ENCODE measurements at regions not wholly inside any gene's neighbourhood (a gene's known extent, or its start where the extent isn't known, plus 50 kb on each side); places are given as distances from the start of the nearest gene placed in this dataset.

- Histone ChIP-seq H4K8ac (ENCODE audit: extremely low read depth, insufficient read depth, low read length) (no peak overlapping the region), H2BK12ac (ENCODE audit: low read depth, low read length) (no peak overlapping the region), H3K4me3 (ENCODE audit: extremely low read depth in 1 of 4, insufficient read depth in 2 of 4, low read depth in 3 of 4, low read length in 4 of 4) (no peak overlapping the region), H3K9ac (replicated peaks in 1 of 4; ENCODE audit: extremely low read depth in 1 of 4, low read depth in 3 of 4, low read length in 3 of 4) (no peak overlapping the region), H3K23ac (ENCODE audit: insufficient read length) (no peak overlapping the region), H3K18ac (ENCODE audit: extremely low read depth, low read length) (no peak overlapping the region), H4K5ac (ENCODE audit: insufficient read length, low read depth, low read length) (no peak overlapping the region), H3K79me1 (ENCODE audit: low read depth, low read length) (no peaks in the 10 kb centered on the region), H3K9me3 (ENCODE audit: insufficient read depth in 2 of 2, low read depth in 1 of 2, low read length in 1 of 2) (peaks cover 3 to 14% of the 10 kb centered on the region in 2 experiments; a peak in 2 of 4 replicates), H2AFZ (ENCODE audit: low read length) (no peak overlapping the region), H4K20me1 (replicated peaks in 1 of 2; ENCODE audit: control insufficient read depth in 1 of 2, insufficient read depth in 2 of 2, low read length in 2 of 2) (no peaks in the 10 kb centered on the region), H2BK5ac (ENCODE audit: low read depth, low read length) (no peak overlapping the region), H3K27me3 (replicated peaks in 1 of 4; ENCODE audit: control insufficient read depth in 3 of 4, extremely low read depth in 1 of 4, insufficient read depth in 3 of 4, low read length in 3 of 4) (peaks cover 2 to 15% (median 13%) of the 10 kb centered on the region in 4 experiments; a peak in 6 of 7 replicates), H3K4me2 (ENCODE audit: insufficient read depth in 1 of 2, low read depth in 2 of 2, low read length in 2 of 2) (no peak overlapping the region), H3K4ac (replicated peaks; ENCODE audit: insufficient read length, low read depth, low read length) (no peak overlapping the region), H4K91ac (replicated peaks; ENCODE audit: insufficient read length, low read length) (no peak overlapping the region), H3K23me2 (ENCODE audit: low read depth, low read length) (no peaks in the 10 kb centered on the region; the same call in 1 of the 2 replicates), H2AK5ac (ENCODE audit: low read depth, low read length) (no peak overlapping the region), H3K79me2 (ENCODE audit: control insufficient read depth in 1 of 2, insufficient read depth in 2 of 2, low read length in 2 of 2) (no peaks in the 10 kb centered on the region), H3K36me3 (ENCODE audit: control insufficient read depth in 2 of 4, insufficient read depth in 4 of 4, low read length in 3 of 4) (no peaks in the 10 kb centered on the region), H3K27ac (ENCODE audit: low read depth, low read length) (no peak overlapping the region), H3K4me1 (replicated peaks in 1 of 4; ENCODE audit: control insufficient read depth in 3 of 4, insufficient read depth in 4 of 4, low read length in 3 of 4) (peaks cover 0 to 3% (median under 1%) of the 10 kb centered on the region in 4 experiments; a peak in 3 of 7 replicates), H2BK20ac (ENCODE audit: low read length) (no peak overlapping the region), H3K56ac (replicated peaks; ENCODE audit: insufficient read length, low read depth, low read length) (no peak overlapping the region), H2BK15ac (ENCODE audit: low read length) (no peak overlapping the region), H2BK120ac (replicated peaks; ENCODE audit: low read depth, low read length) (no peak overlapping the region), H3K14ac (ENCODE audit: insufficient read length) (no peak overlapping the region)
- no peak for TF ChIP-seq POU5F1 (IDR thresholded peaks at IDR 0.05; ENCODE audit: low read depth, low read length)
- TF ChIP-seq POLR2AphosphoS5 (IDR thresholded peaks at IDR 0.05; ENCODE audit: low read depth, low read length) = no peak
- TF ChIP-seq HDAC2 (IDR thresholded peaks at IDR 0.05; ENCODE audit: borderline replicate concordance in 1 of 2, low read depth in 2 of 2, low read length in 2 of 2) = no peak
- no peak for TF ChIP-seq ASH2L (IDR thresholded peaks at IDR 0.05; ENCODE audit: low read length)
- no peak for TF ChIP-seq EZH2 (IDR thresholded peaks at IDR 0.05; ENCODE audit: low read depth, low read length, severe bottlenecking)
- DNase-seq (ENCODE audit: low read depth in 1 of 2, low spot score in 2 of 2) = no peak
- no peak for FAIRE-seq
- ChIA-PET CTCF (ENCODE audit: partially characterized antibody) (interaction anchor here (0.8 to 3.6 kb wide), 6 partner anchors 10 to 309 kb away, joined by 3 to 9 read pairs (median 3); no protein-coding TSS in a partner anchor), POLR2A (ENCODE audit: partially characterized antibody) (interaction anchor here (1.0 kb wide), 1 partner anchor 8 kb away, joined by 3 read pairs; no protein-coding TSS in a partner anchor)
- 88% methylated on average over 1 of the region's 1 CpG; no CpG with 5 or more reads in 1 of the 2 experiments for WGBS, 2 experiments (ENCODE audit: extremely low coverage in 1 of 2, insufficient coverage in 1 of 2, insufficient read length in 1 of 2, insufficient replicate concordance in 2 of 2, low coverage in 1 of 2, low lambda C conversion rate in 2 of 2, missing lambda C conversion rate in 1 of 2)
Measured at GRCh38 chr2:120650022-120650644, 85.5 kb upstream of the GLI2 start.
